Thoracic aorta (tissue), 2 donors: ENCODE measurements at regions not wholly inside any gene's neighbourhood (a gene's known extent, or its start where the extent isn't known, plus 50 kb on each side); places are given as distances from the start of the nearest gene placed in this dataset.

ENCODE experiments used
- ATAC-seq: fragments of 150-250 bp; one replicate; pipeline ENCODE4 v1.8.0; 2017; ENCODE audit warnings: low read depth; ENCODE audit not compliant: insufficient number of reproducible peaks, low FRiP score
- DNase-seq: peaks from one replicate; pipeline ENCODE4 v3.0.0-alpha.2; 2020; ENCODE audit warnings: low spot score
- H3K27ac ChIP-seq, 2 donors: fragments of 200-600 bp; sonication (generic); 1 replicate in 1 of 2; 2 replicates in 1 of 2; pipeline ENCODE4 v1.5.1; 2016; ENCODE audit warnings: mild to moderate bottlenecking in 2 of 2, moderate library complexity in 2 of 2
- H3K27me3 ChIP-seq: fragments of 200-600 bp; sonication (generic); replicated peaks from 2 replicates; pipeline ENCODE4 v1.6.0; 2016; ENCODE audit warnings: mild to moderate bottlenecking; ENCODE audit not compliant: insufficient read depth
- H3K36me3 ChIP-seq: fragments of 200-600 bp; sonication (generic); one replicate; pipeline ENCODE4 v1.5.1; 2016
- H3K4me1 ChIP-seq, 2 donors: fragments of 200-600 bp; sonication (generic); 1 replicate in 1 of 2; 2 replicates in 1 of 2; pipeline versions ENCODE4 v1.5.1 to v1.6.0; 2016; ENCODE audit warnings: low read depth in 2 of 2, mild to moderate bottlenecking in 1 of 2; ENCODE audit not compliant: control insufficient read depth in 1 of 2
- H3K4me3 ChIP-seq: fragments of 200-600 bp; sonication (generic); 2 replicates; pipeline ENCODE4 v1.5.1; 2016; ENCODE audit warnings: mild to moderate bottlenecking
- H3K9me3 ChIP-seq: fragments of 200-600 bp; sonication (generic); 2 replicates; pipeline ENCODE4 v1.5.1; 2016
- CTCF ChIP-seq: fragments of 200-600 bp; sonication (generic); IDR thresholded peaks from one replicate; pipeline ENCODE4 v1.5.1; 2019; ENCODE audit warnings: antibody characterized with exemption

GRCh38 chr7:153099235-153099634 is 339.7 kb downstream of the ACTR3B start:
- Histone ChIP-seq H3K36me3 (no peaks in the 10 kb centered on the region), H3K4me1 (no peaks in the 10 kb centered on the region), H3K27ac (no peak overlapping the region), H3K9me3 (no peaks in the 10 kb centered on the region), H3K4me3 (no peak overlapping the region), H3K27me3 (no peaks in the 10 kb centered on the region)
- no peak for TF ChIP-seq CTCF
- ATAC-seq: no peak
- DNase-seq: no peak

- H3K36me3 ChIP-seq: no peaks in the 10 kb centered on the region
- no peaks in the 10 kb centered on the region for H3K9me3 ChIP-seq
- TF ChIP-seq CTCF: no peak
- no peak for ATAC-seq
- no peaks in the 10 kb centered on the region for H3K27me3 ChIP-seq
- DNase-seq: no peak
- H3K4me1 ChIP-seq: no peaks in the 10 kb centered on the region
- no peak overlapping the region for H3K4me3 ChIP-seq
- no peak overlapping the region for H3K27ac ChIP-seq
These were observed 341.2 kb downstream of the ACTR3B start for GRCh38 chr7:153100691-153101237.

- no peak for DNase-seq
- no peak for TF ChIP-seq CTCF
- H3K36me3 ChIP-seq: no peaks in the 10 kb centered on the region
- no peaks in the 10 kb centered on the region for H3K4me1 ChIP-seq
- ATAC-seq: no peak
- H3K27me3 ChIP-seq: no peaks in the 10 kb centered on the region
- H3K9me3 ChIP-seq: no peaks in the 10 kb centered on the region
- no peak overlapping the region for H3K27ac ChIP-seq
- H3K4me3 ChIP-seq: no peak overlapping the region
These were observed 343.6 kb downstream of the ACTR3B start for GRCh38 chr7:153103202-153103601.

GRCh38 chr7:153107826-153108225 is 348.3 kb downstream of the ACTR3B start:
- Histone ChIP-seq H3K9me3 (no peaks in the 10 kb centered on the region), H3K36me3 (no peaks in the 10 kb centered on the region), H3K4me3 (no peak overlapping the region), H3K27me3 (no peaks in the 10 kb centered on the region), H3K27ac (no peak overlapping the region), H3K4me1 (no peaks in the 10 kb centered on the region)
- DNase-seq (no peak), ATAC-seq (no peak)
- TF ChIP-seq CTCF: no peak

GRCh38 chr7:153109566-153109965 is 350.0 kb downstream of the ACTR3B start:
- Histone ChIP-seq H3K4me3 (no peak overlapping the region), H3K9me3 (no peaks in the 10 kb centered on the region), H3K27ac (no peak overlapping the region), H3K4me1 (no peaks in the 10 kb centered on the region), H3K36me3 (no peaks in the 10 kb centered on the region), H3K27me3 (no peaks in the 10 kb centered on the region)
- no peak for DNase-seq
- ATAC-seq: no peak
- no peak for TF ChIP-seq CTCF
